ENCODE measurements at regions not wholly inside any gene's neighbourhood (a gene's known extent, or its start where the extent isn't known, plus 50 kb on each side); places are given as distances from the start of the nearest gene placed in this dataset.
A peak's percentile ranks its signal among the peaks of the same experiment; 100 is the strongest.

- no peak for TF ChIP-seq JUND (IDR thresholded peaks at IDR 0.05; ENCODE audit: low read depth)
- DNase-seq (ENCODE audit: low read depth in 1 of 2, low spot score in 1 of 2), result no peak
- in situ Hi-C loops (cut with HindIII; ENCODE audit: low pct_unique_long_range_greater_than_20kb, low sequenced_read_pairs), result no loop called here
These were observed 165.6 kb downstream of the PLPP3 start for GRCh38 chr1:56413671-56414199.

GRCh38 chr1:56411484-56412180 is 167.7 kb downstream of the PLPP3 start:
- DNase-seq (ENCODE audit: low read depth in 1 of 2, low spot score in 1 of 2), result no peak
- in situ Hi-C loops (cut with HindIII; ENCODE audit: low pct_unique_long_range_greater_than_20kb, low sequenced_read_pairs), result no loop called here
- TF ChIP-seq JUND (IDR thresholded peaks at IDR 0.05; ENCODE audit: low read depth), result no peak

GRCh38 chr1:56411021-56411420 is 168.3 kb downstream of the PLPP3 start:
- TF ChIP-seq JUND (IDR thresholded peaks at IDR 0.05; ENCODE audit: low read depth), result no peak
- in situ Hi-C loops (cut with HindIII; ENCODE audit: low pct_unique_long_range_greater_than_20kb, low sequenced_read_pairs), result no loop called here
- DNase-seq (ENCODE audit: low read depth in 1 of 2, low spot score in 1 of 2), result no peak

GRCh38 chr1:56410405-56410804 is 169.0 kb downstream of the PLPP3 start:
- DNase-seq (ENCODE audit: low read depth in 1 of 2, low spot score in 1 of 2), result no peak
- in situ Hi-C loops (cut with HindIII; ENCODE audit: low pct_unique_long_range_greater_than_20kb, low sequenced_read_pairs), result no loop called here

GRCh38 chr1:56409112-56409691 is 170.2 kb downstream of the PLPP3 start:
- DNase-seq (ENCODE audit: low read depth in 1 of 2, low spot score in 1 of 2), result peak; percentile 30 to 76
- TF ChIP-seq JUND (IDR thresholded peaks at IDR 0.05; ENCODE audit: low read depth), result no peak
- in situ Hi-C loops (cut with HindIII; ENCODE audit: low pct_unique_long_range_greater_than_20kb, low sequenced_read_pairs), result no loop called here

More at GRCh38 chr1:56410405-56410804, 169.0 kb downstream of the PLPP3 start:
- no peak for TF ChIP-seq JUND (IDR thresholded peaks at IDR 0.05; ENCODE audit: low read depth)

GRCh38 chr1:56406821-56407220 is 172.5 kb downstream of the PLPP3 start:
- no peak for TF ChIP-seq JUND (IDR thresholded peaks at IDR 0.05; ENCODE audit: low read depth)
- DNase-seq (ENCODE audit: low read depth in 1 of 2, low spot score in 1 of 2), result no peak
- in situ Hi-C loops (cut with HindIII; ENCODE audit: low pct_unique_long_range_greater_than_20kb, low sequenced_read_pairs), result no loop called here

GRCh38 chr1:56404561-56405030 is 174.8 kb downstream of the PLPP3 start:
- DNase-seq (ENCODE audit: low read depth in 1 of 2, low spot score in 1 of 2), result no peak
- in situ Hi-C loops (cut with HindIII; ENCODE audit: low pct_unique_long_range_greater_than_20kb, low sequenced_read_pairs), result no loop called here
- TF ChIP-seq JUND (IDR thresholded peaks at IDR 0.05; ENCODE audit: low read depth), result no peak

GRCh38 chr1:56404066-56404465 is 175.3 kb downstream of the PLPP3 start:
- in situ Hi-C loops (cut with HindIII; ENCODE audit: low pct_unique_long_range_greater_than_20kb, low sequenced_read_pairs), result no loop called here
- no peak for DNase-seq (ENCODE audit: low read depth in 1 of 2, low spot score in 1 of 2)
- TF ChIP-seq JUND (IDR thresholded peaks at IDR 0.05; ENCODE audit: low read depth), result no peak

- in situ Hi-C loops (cut with HindIII; ENCODE audit: low pct_unique_long_range_greater_than_20kb, low sequenced_read_pairs), result no loop called here
- TF ChIP-seq JUND (IDR thresholded peaks at IDR 0.05; ENCODE audit: low read depth), result no peak
- no peak for DNase-seq (ENCODE audit: low read depth in 1 of 2, low spot score in 1 of 2)
These were observed 176.0 kb downstream of the PLPP3 start for GRCh38 chr1:56403321-56403720.

GRCh38 chr1:56401191-56401590 is 178.2 kb downstream of the PLPP3 start:
- in situ Hi-C loops (cut with HindIII; ENCODE audit: low pct_unique_long_range_greater_than_20kb, low sequenced_read_pairs), result no loop called here
- DNase-seq (ENCODE audit: low read depth in 1 of 2, low spot score in 1 of 2), result no peak
- no peak for TF ChIP-seq JUND (IDR thresholded peaks at IDR 0.05; ENCODE audit: low read depth)

GRCh38 chr1:56400526-56400925 is 178.8 kb downstream of the PLPP3 start:
- in situ Hi-C loops (cut with HindIII; ENCODE audit: low pct_unique_long_range_greater_than_20kb, low sequenced_read_pairs), result no loop called here
- no peak for DNase-seq (ENCODE audit: low read depth in 1 of 2, low spot score in 1 of 2)
- TF ChIP-seq JUND (IDR thresholded peaks at IDR 0.05; ENCODE audit: low read depth), result no peak

GRCh38 chr1:56399795-56400194 is 179.6 kb downstream of the PLPP3 start:
- DNase-seq (ENCODE audit: low read depth in 1 of 2, low spot score in 1 of 2), result no peak
- TF ChIP-seq JUND (IDR thresholded peaks at IDR 0.05; ENCODE audit: low read depth), result no peak
- in situ Hi-C loops (cut with HindIII; ENCODE audit: low pct_unique_long_range_greater_than_20kb, low sequenced_read_pairs), result no loop called here

GRCh38 chr1:56399326-56399725 is 180.0 kb downstream of the PLPP3 start:
- no peak for DNase-seq (ENCODE audit: low read depth in 1 of 2, low spot score in 1 of 2)
- in situ Hi-C loops (cut with HindIII; ENCODE audit: low pct_unique_long_range_greater_than_20kb, low sequenced_read_pairs), result no loop called here
- TF ChIP-seq JUND (IDR thresholded peaks at IDR 0.05; ENCODE audit: low read depth), result no peak
